Activated T-helper 9 cell treated with anti-CD3 and anti-CD28 coated beads, Interleukin-2, amount 50 U/mL, for 16 hours (primary cell): ENCODE measurements at regions not wholly inside any gene's neighbourhood (a gene's known extent, or its start where the extent isn't known, plus 50 kb on each side); places are given as distances from the start of the nearest gene placed in this dataset.
"Not testable (repeated sequence)": the region's sequence is repeated elsewhere in the genome, so short reads cannot be mapped to it uniquely, and the experiment has no call there.

ENCODE experiments used
- DNase-seq: peaks from one replicate; pipeline ENCODE4 v3.0.0-alpha.2; 2020; ENCODE audit warnings: low read depth

DNA sequence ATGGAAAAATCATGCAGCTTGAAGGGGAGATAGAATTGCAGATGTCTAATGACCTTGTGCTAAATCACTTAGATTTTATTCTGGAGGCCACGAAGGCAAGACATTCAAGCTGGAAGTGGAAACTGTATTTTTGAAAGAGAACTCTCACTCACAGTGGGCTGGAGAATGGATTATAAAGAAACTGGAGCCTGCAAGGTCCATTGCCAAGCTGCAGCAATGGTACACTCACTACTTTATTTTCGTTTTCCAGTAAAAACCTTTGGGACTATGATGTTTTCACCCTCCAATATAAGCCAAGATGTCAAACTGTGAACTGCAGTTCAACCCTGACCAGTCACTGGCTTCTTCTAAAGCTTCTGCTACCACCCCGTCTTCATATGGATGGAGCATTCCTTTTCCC is 62.0 kb downstream of the SKIDA1 start:
- DNase-seq = no peak

DNA sequence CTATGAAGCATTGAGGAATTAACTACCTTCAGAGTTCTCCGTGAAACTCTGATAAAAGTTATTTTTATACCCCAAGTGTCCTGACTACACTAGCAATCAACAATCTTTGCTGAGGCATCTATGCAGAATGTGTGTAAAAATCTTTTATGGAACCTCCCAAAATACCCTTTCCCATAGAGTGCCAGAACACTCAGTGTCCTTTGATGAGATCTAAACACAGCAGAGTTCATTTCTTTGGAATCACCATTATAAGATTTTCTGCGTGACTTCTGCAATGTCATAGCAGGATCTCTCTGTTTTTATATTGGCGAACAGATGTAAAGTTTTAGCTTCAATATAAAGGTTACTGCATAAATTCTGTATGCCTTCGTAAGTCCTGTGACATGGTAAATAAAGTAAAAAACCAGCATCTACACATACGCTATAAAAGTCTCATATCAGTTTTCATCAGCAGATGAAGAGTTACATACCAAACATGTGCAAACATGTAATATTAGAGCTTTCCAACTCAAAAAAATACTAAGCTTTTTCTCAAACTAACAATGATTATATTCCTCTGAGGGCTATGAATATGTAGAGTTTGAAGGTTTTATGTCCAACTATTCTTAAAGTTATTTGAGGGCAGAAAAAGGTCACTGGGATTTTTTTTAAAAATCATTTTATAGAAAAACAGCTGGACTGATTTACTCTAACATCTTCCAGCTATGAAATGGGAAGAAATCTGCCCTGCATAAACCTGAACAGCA is 67.2 kb downstream of the SKIDA1 start:
- DNase-seq = no peak

DNA sequence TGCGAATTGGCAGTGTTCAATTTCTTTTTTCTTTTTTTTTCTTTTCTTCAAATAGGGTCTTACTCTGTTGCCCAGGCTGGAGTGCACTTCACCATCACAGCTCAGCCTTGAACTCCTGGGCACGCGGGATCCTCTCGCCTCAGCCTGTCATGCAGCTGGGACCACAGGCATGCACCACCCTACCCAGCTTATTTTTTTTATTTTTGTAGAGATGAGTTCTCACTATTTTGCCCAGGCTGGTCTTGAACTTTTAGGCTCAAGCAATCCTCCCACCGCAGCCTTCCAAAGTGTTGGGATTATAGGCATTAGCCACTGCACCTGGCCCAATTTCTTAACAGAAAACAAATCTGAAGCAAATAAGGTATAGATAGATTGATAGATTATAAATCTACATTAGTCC is 69.3 kb downstream of the SKIDA1 start:
- no peak for DNase-seq

DNA sequence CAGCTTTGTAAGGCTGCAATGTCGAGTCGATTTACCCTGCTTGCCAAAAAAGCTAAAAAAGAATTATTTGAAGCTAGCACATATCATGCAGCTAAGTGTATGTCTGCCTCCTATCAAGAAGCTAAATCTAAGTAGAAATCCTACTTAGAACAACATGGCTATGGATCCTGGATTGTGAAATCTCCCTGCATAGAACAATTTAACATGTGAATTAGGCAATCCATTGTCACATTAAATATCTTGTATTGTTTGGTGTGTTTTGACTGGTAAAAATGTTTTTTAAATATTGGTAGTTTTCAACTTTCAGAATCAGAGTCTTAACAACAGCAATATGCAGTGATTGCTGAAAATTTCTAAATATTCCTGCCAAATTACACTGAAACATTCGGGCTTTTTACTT is 73.3 kb downstream of the SKIDA1 start:
- no peak for DNase-seq

DNA sequence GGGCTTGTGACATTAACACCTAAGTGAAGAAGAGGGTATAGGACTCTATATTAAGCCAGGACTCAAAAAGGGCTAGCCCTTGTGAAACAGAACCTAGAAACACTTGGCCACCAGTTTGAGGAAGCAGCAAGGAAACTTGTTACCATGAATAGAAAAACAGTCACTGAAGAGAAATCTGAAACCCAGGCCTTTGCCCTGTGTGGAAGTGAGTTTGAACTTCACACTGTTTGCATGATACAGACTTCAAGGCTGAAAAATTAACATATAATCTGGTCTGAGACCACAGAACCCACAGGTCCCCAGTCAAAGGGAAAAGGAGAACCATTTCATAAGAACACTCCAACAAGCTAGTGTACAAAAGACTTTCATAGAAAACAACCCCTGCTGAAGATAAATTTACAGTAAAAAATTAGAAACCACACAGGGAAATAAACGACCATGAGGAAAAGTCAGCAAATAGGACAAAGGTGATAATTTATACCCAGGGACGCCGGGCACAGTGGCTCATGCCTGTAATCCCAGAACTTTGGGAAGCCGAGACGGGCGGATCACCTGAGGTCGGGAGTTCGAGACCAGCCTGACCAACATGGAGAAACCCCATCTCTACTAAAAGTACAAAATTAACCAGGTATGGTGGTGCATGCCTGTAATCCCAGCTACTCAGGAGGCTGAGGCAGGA is 76.1 kb downstream of the SKIDA1 start:
- no peak for DNase-seq

DNA sequence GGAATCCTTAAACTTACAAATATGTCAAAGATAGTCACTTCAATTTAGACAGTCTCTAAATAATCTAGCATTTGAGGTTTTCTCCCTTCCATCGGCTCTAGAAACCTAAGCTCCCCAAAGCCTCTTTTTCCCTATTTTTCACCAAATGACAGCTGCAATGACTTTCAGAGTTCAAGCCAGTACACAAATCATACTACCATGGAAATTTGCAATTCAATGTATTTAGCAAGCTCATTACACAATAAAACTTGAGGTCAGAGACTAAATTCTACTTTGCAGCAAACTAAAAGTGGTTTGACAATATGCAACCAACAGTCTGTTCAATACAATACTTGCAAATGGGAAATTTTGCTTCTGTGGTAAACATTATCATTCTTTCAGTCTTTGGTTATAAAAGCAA is 80.3 kb downstream of the SKIDA1 start:
- no peak for DNase-seq

DNA sequence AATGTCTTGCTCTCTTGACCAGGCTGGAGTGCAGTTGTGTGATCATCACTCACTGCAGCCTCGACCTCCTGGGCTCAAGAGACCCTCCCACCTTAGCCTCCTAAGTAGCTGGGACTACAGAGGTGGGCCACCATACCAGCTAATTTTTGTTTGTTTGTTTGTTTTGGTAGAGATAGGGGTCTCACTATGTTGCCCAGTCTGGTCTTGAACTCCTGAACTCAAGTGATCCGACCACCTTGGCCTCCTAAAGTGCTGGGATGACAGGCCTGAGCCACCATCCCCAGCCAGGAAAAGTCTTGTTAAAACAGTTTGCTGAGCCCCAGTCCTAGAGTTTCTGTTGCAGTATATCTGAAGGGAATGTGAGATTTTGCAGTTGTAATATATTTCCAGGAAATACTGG is 83.9 kb downstream of the SKIDA1 start:
- no peak for DNase-seq

DNA sequence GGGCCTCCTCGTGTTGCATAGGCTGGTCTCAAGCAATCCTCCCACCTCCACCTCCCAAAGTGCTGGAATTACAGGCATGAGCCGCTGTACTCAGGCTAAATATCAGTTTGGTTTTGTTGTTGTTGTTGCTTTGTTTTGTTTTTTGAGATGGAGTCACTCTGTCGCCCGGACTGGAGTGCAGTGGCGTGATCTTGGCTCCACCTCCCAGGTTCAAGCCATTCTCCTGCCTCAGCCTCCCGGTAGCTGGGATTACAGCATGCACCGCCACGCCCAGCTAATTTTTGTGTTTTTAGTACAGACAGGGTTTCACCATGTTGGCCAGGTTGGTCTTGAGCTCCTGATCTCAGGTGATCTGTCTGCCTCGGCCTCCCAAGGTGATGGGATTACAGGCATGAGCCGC is 86.6 kb downstream of the SKIDA1 start:
- not testable (repeated sequence) for DNase-seq

DNA sequence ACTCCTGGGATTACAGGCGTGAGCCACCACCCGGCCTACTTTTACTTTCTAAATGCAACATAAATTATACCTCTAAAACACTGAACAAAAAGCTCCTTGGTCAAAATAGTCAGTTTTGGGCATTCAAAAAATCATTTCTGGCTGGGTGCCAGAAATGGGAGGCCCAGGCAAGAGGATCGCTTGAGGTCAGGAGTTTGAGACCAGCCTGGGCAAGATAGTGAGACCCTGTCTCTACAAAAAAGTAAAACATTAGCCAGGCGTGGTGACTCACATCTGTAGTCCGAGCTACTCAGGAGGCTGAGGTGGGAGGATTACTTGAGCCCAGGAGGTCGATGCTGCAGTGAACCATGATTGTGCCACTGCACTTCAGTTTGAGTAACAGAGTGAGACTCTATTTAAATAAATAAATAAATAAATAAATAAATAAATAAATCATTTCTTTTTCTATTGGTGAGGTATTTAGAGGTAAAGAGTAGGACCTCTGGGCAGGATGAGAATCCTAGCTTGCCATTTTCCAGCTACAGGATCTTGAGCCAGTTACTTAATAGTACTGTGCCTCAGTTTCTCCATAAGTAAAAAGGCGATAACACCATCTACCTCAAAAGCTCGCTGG is 87.6 kb downstream of the SKIDA1 start:
- no peak for DNase-seq

DNA sequence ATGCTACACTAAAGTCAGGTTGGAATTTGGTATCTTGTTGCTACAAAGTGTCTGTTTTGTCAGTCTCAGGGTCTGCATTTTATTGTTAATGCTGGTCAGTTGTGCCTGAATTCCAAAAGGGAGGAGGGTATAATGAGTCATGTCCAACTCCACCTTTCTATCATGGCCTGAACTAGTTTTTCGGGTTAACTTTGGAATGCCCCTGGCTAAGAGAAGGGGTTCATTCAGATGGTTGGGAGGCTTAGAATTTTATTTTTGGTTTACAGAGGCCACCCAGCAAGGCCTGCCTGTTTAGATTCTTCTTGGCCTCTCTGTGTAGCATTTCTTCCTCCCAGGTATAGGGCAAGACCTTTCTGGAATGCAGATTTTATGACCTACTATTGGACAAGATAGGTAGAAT is 93.2 kb downstream of the SKIDA1 start:
- no peak for DNase-seq

DNA sequence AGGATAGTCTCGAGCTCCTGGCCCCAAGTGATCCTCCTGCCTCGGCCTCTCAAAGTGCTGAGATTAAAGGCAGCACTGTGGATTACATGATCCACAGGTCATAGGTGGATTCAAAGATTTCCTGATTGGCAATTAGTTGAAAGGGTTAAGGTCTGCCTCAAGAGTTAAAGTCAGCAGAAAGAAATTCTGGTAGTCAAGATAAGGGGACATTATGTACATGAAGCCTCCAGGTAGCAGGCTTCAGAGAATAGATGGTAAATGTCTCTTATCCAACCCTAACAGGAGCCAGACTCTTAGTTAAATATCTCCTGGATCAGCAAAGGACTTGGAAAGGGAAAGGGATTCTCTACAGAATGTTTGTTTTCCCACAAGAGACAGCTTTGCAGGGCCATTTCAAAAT is 93.7 kb downstream of the SKIDA1 start:
- DNase-seq = no peak

DNA sequence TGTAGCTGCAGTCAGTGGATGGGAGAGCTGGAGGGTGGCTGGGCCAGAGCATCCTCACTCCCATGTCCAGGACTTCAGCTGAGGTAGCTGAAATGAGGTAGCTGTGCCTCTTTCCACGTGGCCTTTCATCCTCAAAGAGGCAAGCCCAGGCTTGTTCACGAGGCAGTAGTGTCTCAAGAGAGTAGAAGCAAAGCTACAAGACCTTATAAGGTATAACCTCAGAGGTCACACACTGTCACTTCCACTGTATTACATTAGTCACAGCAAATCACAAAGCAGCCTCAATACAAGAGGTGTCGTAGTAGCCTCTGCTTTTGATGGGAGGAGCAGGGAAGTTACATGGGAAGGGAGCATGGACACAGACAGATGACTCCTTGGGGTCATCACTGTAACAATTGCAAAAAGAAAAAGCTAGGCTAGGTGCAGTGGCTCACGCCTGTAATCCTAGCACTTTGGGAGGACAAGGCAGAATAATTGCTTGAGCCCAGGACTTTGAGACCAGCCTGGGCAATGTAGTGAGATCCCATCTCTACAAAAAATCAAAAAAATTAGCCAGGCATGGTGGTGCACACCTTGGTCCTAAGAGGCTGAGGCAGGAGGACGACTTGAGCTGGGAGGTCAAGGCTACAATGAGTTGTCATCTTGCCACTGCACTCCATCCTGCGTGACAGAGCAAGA is 97.5 kb downstream of the SKIDA1 start:
- no peak for DNase-seq

DNA sequence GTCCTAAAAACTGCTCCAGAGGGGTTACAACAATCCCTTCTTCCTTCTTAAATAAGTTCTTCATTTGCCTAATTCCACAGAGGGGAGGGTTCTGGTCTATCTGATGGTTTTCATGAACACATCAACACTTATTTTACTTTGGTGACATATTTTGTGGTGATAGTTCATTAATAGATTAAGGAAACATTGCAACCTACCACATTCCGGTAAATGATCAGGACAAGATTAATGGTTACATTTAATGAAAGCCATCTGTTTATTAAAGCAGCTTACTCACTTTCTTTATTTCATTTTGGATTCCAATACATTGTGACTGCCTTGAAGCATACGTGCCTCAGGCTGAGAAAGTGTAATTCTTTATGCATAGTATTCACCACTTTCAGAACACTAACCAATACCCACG is 101.0 kb downstream of the SKIDA1 start:
- DNase-seq = no peak

DNA sequence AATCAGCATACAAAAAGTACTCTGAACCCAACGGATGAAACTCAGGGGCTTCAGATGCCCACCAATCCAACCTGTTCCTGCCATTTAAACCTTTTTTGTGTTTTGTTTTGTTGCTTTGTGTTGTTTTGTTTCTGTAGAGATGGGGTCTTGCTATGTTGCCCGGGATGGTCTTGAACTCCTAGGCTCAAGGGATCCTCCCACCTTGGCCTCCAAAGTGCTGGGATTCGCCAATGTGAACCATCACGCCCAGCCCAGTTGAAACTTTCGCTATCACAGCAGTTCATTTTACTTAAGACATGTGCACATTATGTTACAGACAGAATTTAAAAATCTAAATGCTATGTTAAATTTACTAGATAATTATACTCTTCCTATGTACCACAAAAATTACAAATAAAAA is 101.6 kb downstream of the SKIDA1 start:
- DNase-seq = no peak

DNA sequence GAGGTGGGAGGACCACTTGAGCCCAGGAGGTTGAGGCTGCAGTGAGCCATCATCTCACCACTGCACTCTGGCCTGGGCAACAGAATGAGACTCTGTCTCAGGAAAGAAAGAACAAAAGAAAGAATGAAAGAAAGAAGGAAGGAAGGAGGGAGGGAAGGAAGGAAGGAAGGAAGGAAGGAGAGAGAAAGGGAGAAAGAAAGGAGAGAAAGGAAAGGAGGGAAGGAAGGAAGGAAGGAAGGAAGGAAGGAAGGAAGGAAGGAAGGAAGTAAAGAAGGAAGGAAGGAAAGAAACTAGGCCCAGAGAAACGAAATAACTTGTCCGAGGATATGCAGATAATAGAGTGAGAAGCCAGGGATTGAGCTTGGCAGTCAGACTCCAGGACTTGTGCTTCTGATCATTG is 102.1 kb downstream of the SKIDA1 start:
- no peak for DNase-seq

DNA sequence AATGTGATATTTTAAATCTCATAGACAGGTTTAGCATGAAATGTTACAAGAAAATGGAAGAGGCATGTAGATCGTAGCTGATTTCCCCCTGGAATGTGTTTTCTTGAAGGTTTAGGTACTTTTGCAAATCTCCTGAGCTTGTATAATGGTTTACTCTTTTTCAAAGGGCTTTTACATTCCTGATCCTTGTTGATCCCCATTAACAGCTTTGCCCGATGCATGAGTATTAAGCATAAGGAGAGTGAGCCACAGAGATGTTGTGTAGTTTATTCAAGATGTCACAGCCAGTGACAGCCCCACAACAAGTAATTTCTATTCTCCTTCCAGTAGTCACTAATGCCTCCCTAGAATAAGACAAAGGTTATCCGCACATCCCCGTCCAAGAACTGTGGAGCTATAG is 103.7 kb downstream of the SKIDA1 start:
- no peak for DNase-seq

DNA sequence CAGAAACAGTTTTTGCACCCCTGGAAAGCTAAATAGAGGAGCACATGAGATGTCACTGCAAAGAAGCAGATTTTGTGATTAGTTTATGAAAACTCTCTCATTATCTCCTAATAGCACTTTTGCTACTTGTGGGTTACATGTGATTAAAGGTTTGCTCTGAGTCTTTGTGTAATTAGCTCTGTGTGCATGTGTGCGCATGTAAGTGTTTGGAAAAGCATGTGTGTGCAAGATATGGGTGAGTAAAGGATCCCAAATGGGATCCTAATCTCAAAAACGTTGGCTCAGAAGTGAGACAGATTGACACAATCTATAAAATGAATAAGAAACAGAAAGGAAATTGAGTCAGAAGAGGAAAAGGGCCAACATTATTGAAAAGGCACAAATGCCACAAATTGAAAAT is 104.5 kb downstream of the SKIDA1 start:
- no peak for DNase-seq

DNA sequence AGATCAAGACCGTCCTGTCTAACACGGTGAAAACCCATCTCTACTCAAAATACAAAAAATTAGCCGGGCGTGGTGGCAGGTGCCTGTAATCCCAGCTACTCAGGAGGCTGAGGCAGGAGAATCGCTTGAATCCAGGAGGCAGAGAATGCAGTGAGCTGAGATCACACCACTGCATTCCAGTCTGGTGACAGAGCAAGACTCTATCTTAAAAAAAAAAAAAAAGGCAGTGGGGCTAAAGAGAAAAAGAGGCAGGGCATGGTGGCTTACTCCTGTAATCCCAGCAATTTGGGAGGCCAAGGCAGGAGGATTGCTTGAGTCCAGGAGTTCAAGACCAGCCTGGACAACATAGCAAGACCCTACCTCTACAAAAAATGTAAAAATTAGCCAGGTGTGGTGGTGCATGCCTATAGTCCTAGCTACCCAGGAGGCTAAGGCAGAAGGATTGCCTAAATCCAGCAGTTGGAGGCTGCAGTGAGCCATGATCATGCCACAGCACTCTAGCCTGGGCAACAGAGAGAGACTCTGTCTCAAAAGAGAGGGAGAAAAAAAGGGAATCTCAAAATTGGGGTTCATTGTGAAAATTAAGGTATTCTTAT is 106.4 kb downstream of the SKIDA1 start:
- not testable (repeated sequence) for DNase-seq

DNA sequence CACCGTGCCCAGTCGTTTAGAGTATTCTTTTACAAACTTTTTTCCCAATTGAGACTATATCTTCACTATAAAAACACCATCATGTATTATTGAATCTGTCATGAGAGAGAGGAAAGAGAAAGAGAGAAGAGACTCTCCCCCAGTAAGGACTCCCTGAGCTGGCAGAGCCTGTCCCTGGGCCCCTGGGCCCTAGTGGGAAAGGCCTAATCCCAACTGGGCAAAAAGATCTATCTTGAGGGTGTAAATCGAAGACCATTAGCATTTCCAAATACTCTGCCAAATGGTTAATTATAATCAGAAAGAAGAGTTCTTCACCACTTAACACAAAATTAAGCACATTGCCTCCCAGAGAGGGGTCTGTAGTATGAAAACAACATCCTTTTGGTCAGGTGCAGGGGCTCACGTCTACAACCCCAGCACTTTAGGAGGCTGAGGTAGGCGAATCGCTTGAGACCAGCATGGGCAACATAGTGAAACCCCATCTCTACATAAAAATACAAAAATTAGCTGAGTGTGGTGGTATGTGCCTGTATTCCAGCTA is 108.2 kb downstream of the SKIDA1 start:
- no peak for DNase-seq

DNA sequence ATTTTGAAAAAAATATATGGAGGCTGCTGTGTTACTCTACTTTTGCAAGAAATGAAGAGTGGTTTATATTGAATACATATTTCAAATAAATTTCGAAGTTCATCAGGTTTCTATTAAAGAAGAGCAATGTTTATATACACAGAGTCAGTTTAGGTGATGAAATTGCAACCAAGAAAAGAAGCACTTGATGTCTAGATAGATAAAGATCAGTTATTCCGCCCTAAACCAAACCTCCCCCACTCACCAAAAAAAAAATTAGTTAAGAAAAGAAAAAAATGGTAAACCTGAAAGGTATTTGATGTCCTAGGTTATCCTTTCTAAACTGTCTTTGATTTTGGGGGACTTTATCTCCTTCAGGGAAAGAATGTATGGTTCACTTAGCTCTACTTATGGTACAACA is 111.8 kb downstream of the SKIDA1 start:
- no peak for DNase-seq

DNA sequence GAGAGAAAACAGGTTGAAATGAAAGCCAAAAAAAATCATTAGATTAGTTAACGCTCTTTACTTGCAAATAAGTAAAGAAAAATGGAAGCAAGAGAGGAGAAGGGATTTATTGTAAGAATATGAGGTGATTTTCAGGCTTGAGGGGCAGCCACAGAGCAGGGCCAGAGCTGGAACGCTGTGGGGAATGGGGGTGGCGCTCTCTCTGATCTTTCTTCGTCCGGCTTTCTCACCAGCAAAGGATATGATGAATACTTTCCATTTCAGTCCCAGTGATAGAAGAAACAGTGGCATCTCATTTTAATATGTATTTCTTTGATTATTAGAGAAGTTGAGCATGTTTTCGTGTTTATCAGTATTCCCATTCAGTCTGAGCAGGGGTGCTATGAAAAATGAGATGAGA is 112.2 kb downstream of the SKIDA1 start:
- no peak for DNase-seq

DNA sequence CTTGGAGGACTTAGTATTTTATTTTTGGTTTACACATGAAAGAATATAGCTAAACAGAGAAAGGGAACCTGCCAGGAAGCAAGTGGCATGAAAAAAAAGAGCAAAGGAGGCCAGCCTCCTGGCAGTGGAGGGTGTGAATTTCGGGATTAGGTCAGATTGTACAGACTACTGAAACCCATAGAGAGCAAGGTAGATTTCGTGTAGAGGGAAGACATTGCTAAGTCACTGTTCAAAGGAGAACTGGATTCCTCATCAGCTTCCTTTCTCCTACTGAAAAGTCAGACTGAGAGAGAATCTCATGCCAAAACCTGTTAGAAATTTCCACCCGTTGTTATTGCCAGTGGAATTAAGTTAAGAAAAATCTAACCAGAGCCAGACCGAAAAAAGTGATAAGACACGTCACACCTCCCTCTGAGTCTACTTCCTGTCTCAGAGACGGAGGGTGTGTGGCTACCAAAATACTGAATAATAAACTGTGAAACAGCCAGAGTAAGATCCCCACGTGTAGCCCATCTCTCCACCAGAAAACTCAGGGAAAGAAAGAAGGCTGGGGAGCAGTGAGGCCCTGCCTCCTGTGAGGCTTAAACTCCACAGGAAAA is 118.8 kb downstream of the SKIDA1 start:
- no peak for DNase-seq
